Hepatocyte (in vitro differentiated cells): ENCODE measurements at regions not wholly inside any gene's neighbourhood (a gene's known extent, or its start where the extent isn't known, plus 50 kb on each side); places are given as distances from the start of the nearest gene placed in this dataset.

Experiments
- EZH2 ChIP-seq: fragments of 200-600 bp; sonication (generic); IDR thresholded peaks from 2 replicates; pipeline ENCODE4 v1.6.1; 2016; ENCODE audit warnings: antibody characterized with exemption, mild to moderate bottlenecking, borderline replicate concordance
- TF ChIP-seq, protein P1 (sequence below): fragments of 200-600 bp; sonication (generic); IDR thresholded peaks from 2 replicates; pipeline ENCODE4 v1.5.1; 2016; ENCODE audit warnings: antibody characterized with exemption, mild to moderate bottlenecking; ENCODE audit not compliant: poor library complexity

DNA sequence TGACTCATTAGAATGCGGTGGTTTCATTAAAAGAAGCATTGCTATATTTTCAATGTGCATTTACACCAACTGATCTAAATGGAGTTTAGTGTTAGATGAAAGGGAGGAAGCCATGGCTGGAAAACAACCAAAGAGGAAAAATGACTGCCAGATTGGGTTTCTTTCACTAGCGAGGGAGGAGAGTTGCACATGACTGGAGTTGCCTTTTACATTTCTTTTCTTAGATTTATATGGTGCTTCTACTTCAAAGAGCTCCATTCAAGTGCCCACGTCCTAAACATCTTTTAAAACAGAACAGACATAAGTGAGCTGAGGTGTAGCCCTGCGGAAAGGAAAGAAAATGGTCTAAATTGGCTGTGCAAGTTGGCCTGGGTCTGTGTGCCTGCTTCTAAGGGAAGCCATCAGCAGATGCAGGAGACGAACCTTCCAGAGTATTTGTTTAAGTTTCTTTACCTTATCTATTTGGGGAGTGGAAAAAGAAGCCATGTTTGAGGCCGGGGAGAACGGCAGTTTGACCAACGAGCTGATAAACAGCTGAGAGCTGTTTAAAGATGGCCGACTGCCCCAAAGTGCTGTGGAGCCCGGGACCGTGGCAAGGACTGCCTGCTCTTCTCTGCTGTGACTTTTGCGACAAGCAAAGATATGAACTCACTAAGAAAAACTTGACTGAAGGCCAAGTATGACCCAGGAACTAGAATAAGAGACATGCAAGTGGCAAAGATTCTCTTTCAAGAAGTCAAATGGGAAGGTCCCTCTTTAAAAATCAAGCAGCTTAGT is 327.0 kb downstream of the ZNF516 start:
- TF ChIP-seq, protein P1, sequence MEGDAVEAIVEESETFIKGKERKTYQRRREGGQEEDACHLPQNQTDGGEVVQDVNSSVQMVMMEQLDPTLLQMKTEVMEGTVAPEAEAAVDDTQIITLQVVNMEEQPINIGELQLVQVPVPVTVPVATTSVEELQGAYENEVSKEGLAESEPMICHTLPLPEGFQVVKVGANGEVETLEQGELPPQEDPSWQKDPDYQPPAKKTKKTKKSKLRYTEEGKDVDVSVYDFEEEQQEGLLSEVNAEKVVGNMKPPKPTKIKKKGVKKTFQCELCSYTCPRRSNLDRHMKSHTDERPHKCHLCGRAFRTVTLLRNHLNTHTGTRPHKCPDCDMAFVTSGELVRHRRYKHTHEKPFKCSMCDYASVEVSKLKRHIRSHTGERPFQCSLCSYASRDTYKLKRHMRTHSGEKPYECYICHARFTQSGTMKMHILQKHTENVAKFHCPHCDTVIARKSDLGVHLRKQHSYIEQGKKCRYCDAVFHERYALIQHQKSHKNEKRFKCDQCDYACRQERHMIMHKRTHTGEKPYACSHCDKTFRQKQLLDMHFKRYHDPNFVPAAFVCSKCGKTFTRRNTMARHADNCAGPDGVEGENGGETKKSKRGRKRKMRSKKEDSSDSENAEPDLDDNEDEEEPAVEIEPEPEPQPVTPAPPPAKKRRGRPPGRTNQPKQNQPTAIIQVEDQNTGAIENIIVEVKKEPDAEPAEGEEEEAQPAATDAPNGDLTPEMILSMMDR: no peak
- no peak for TF ChIP-seq EZH2
